Body of pancreas (tissue), 4 donors: ENCODE measurements at regions not wholly inside any gene's neighbourhood (a gene's known extent, or its start where the extent isn't known, plus 50 kb on each side); places are given as distances from the start of the nearest gene placed in this dataset.
A peak's percentile ranks its signal among the peaks of the same experiment; 100 is the strongest.

Experiments
- ATAC-seq: fragments of 150-250 bp; one replicate; pipeline ENCODE4 v1.9.1; 2016
- DNase-seq, 4 donors: peaks; one replicate each; pipeline ENCODE4 v3.0.0-alpha.2; 2019
- H3K27ac ChIP-seq, 4 donors: fragments of 200-600 bp; sonication (generic); 1 replicate in 3 of 4; 2 replicates in 1 of 4; pipeline versions ENCODE4 v1.5.1 to v1.6.1; 2016 to 2019; ENCODE audit warnings: mild to moderate bottlenecking in 1 of 4, mixed read lengths in 1 of 4, moderate library complexity in 1 of 4
- H3K27me3 ChIP-seq, 2 donors: fragments of 200-600 bp; sonication (generic); one replicate each; pipeline ENCODE4 v1.6.0; 2016; ENCODE audit warnings: mild to moderate bottlenecking in 1 of 2
- H3K36me3 ChIP-seq, 2 donors: fragments of 200-600 bp; sonication (generic); replicated peaks in 1 of 2; 2 replicates each; pipeline ENCODE4 v1.5.1; 2016; ENCODE audit warnings: low read depth in 2 of 2; ENCODE audit not compliant: insufficient read depth in 1 of 2
- H3K4me1 ChIP-seq: fragments of 200-600 bp; sonication (generic); one replicate; pipeline ENCODE4 v1.6.0; 2016
- H3K4me3 ChIP-seq, 2 donors: fragments of 200-600 bp; sonication (generic); 1 replicate in 1 of 2; 2 replicates in 1 of 2; pipeline ENCODE4 v1.5.1; 2016 to 2019
- H3K9me3 ChIP-seq, 3 donors: fragments of 200-600 bp; sonication (generic); 1 replicate in 2 of 3; 2 replicates in 1 of 3; pipeline ENCODE4 v1.5.1; 2016
- CTCF ChIP-seq, 7 experiments: fragments of 450-650 bp in 4 of 7; fragments of 200-600 bp in 3 of 7; sonication (generic) in 3 of 7; IDR thresholded peaks; one replicate each; pipeline ENCODE4 v1.5.1; 2016 to 2019; ENCODE audit warnings: antibody characterized with exemption in 7 of 7
- POLR2A ChIP-seq, 3 donors: fragments of 450-650 bp; IDR thresholded peaks; one replicate each; pipeline ENCODE4 v1.6.1; 2016; ENCODE audit warnings: antibody characterized with exemption in 3 of 3, mild to moderate bottlenecking in 2 of 3
- WGBS, 2 donors: methylation state at CpG; one replicate each; pipeline ENCODE4 v1.1.5; 2017; 5-methylcytosine and 5-hydroxymethylcytosine counted together
- intact Hi-C: fragments of 100-400 bp; cut with DNase I; formaldehyde crosslinking; loops from one replicate; pipeline ENCODE4 v1.15.1; 2023

- no peaks in the 10 kb centered on the region for H3K4me1 ChIP-seq
- intact Hi-C loops: loop anchor here (5.0 kb wide), 2 partner anchors 452 to 602 kb away; no protein-coding TSS in a partner anchor
- H3K36me3 ChIP-seq: no peaks in the 10 kb centered on the region
- no peaks in the 10 kb centered on the region for H3K27me3 ChIP-seq
- TF ChIP-seq POLR2A (IDR thresholded peaks at IDR 0.05) (no peak), CTCF (IDR thresholded peaks at IDR 0.05) (no peak)
- no peaks in the 10 kb centered on the region for H3K9me3 ChIP-seq
- no peak for ATAC-seq
- no peak overlapping the region for H3K27ac ChIP-seq
- H3K4me3 ChIP-seq: no peak overlapping the region
- no peak for DNase-seq
- WGBS, 2 donors: 89 to 90% methylated on average over 17 to 19 of the region's 19 CpGs
These were observed 188.4 kb downstream of the SH3BP4 start for GRCh38 chr2:235139956-235140800.

DNA sequence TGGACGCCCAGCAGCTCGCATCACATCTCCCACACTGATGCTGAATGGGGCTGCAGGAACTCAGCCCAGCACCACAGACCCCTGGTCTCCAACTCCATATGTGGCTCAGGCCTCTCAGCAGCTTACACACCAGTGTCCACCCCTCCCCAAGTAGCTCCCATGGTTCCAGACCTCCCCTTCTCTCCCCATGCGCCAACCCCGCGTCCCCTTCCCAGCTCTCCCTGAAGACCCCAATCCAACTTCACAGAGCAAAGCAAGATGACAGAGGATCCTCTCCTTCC, 188.9 kb downstream of the SH3BP4 start:
- no peak overlapping the region for H3K27ac ChIP-seq
- no peak for DNase-seq
- TF ChIP-seq CTCF (IDR thresholded peaks at IDR 0.05) (no peak), POLR2A (IDR thresholded peaks at IDR 0.05) (no peak)
- no peak overlapping the region for H3K4me3 ChIP-seq
- H3K36me3 ChIP-seq: no peaks in the 10 kb centered on the region
- H3K9me3 ChIP-seq: no peaks in the 10 kb centered on the region
- H3K4me1 ChIP-seq: no peaks in the 10 kb centered on the region
- no peaks in the 10 kb centered on the region for H3K27me3 ChIP-seq
- intact Hi-C loops: loop anchor here (5.0 kb wide), 1 partner anchor 452 kb away; no protein-coding TSS in a partner anchor
- no peak for ATAC-seq
- WGBS, 2 donors: 90 to 100% methylated on average over 5 of the region's 5 CpGs

DNA sequence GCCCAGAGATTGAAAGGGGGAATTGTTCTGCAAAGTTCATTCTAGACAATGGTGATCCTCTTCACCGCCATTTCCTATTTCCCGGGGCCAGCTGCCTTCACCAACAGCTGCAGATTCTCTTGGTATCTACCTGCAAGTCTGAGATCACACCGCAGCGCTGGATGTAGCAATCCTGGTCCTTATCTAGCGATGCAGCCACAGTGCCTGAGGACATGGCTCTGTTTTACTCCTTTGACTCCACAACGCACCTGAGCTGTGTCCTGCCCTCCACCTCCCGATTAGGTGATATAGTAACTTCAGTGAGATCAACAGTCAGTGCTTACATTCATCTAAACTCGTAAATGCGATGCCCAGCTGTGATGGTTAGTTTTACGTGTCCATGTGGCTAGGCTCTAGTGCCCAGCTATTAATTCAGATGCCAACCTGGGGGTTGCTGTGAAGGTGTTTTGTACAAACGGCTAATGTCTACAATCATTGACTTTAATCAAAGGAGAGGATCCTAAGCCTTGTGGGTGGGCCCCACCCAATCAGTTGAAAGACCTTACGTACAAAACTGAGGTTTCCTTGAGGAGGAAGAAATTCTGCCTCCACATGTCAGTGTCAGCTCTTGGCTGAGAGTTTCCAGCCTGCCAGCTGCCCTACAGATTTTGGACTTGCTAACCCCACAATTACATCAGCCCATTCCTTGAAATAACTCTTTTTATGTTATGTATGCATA, 189.8 kb downstream of the SH3BP4 start:
- H3K27me3 ChIP-seq: no peaks in the 10 kb centered on the region
- no peak overlapping the region for H3K27ac ChIP-seq
- DNase-seq (no peak), ATAC-seq (no peak)
- no peak overlapping the region for H3K4me3 ChIP-seq
- TF ChIP-seq POLR2A (IDR thresholded peaks at IDR 0.05): no peak
- TF ChIP-seq CTCF (IDR thresholded peaks at IDR 0.05): no peak
- intact Hi-C loops: loop anchor here (5.0 kb wide), 1 partner anchor 451 kb away; no protein-coding TSS in a partner anchor
- H3K36me3 ChIP-seq: no peaks in the 10 kb centered on the region
- H3K9me3 ChIP-seq: no peaks in the 10 kb centered on the region
- no peaks in the 10 kb centered on the region for H3K4me1 ChIP-seq
- 88 to 90% methylated on average over 12 of the region's 12 CpGs for WGBS, 2 donors

GRCh38 chr2:235142601-235143000, 190.8 kb downstream of the SH3BP4 start:
- DNase-seq (peak in 2 of 4 donors; percentile 23 to 34), ATAC-seq (peak; percentile 40)
- intact Hi-C loops: loop anchor here (5.0 kb wide), 1 partner anchor 450 kb away; no protein-coding TSS in a partner anchor
- H3K4me3 ChIP-seq: no peak overlapping the region
- H3K4me1 ChIP-seq: no peaks in the 10 kb centered on the region
- TF ChIP-seq CTCF (IDR thresholded peaks at IDR 0.05) (no peak), POLR2A (IDR thresholded peaks at IDR 0.05) (no peak)
- no peaks in the 10 kb centered on the region for H3K27me3 ChIP-seq
- WGBS, 2 donors: 12 to 29% methylated on average over 4 of the region's 4 CpGs
- no peaks in the 10 kb centered on the region for H3K36me3 ChIP-seq
- no peak overlapping the region for H3K27ac ChIP-seq
- no peaks in the 10 kb centered on the region for H3K9me3 ChIP-seq
